ENCODE measurements at regions not wholly inside any gene's neighbourhood (a gene's known extent, or its start where the extent isn't known, plus 50 kb on each side); places are given as distances from the start of the nearest gene placed in this dataset.

DNA sequence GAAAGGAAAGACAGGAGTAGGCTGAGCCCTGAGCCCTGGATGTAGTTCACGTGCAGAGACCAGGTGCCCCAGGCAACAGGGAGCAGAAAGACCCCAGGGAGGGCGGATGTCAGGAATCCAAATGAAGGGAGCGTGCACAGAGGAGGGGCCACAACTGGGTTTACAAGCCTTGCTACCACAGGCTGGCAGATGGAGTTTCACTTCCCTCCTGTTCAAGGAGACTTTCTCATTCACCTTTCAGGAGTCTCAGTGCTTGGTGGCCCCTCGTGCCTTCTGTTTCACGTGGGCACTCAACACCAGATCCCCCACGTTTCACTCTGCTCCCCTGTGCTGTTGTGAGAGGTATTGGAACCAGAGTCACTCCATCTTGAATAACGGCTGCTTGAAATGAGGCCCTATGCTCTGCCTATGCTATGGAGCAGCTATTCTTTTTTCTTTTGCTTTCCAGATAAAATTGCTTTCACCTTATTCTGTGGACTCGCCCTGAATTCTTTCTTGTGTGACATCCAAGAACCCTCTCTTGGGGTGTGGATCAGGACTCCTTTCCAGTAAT is 601.4 kb upstream of the IGFBP3 start:
- TF ChIP-seq, protein P1, sequence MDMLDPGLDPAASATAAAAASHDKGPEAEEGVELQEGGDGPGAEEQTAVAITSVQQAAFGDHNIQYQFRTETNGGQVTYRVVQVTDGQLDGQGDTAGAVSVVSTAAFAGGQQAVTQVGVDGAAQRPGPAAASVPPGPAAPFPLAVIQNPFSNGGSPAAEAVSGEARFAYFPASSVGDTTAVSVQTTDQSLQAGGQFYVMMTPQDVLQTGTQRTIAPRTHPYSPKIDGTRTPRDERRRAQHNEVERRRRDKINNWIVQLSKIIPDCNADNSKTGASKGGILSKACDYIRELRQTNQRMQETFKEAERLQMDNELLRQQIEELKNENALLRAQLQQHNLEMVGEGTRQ (IDR thresholded peaks at IDR 0.05; ENCODE audit: low read depth, low read length): no peak
- TF ChIP-seq CTCF (conservative IDR thresholded peaks at IDR 0.05; ENCODE audit: low read depth, low read length): no peak
- no peak for TF ChIP-seq POLR2A (IDR thresholded peaks at IDR 0.05; ENCODE audit: low read depth, low read length)
- TF ChIP-seq RAD21 (IDR thresholded peaks at IDR 0.05; ENCODE audit: low read length): no peak
- TF ChIP-seq MAFK (IDR thresholded peaks at IDR 0.05; ENCODE audit: low read depth, low read length): no peak
- TF ChIP-seq FOS (IDR thresholded peaks at IDR 0.05; ENCODE audit: low read depth, low read length): no peak
- no peak for TF ChIP-seq CEBPB (IDR thresholded peaks at IDR 0.05; ENCODE audit: low read depth, low read length)
- TF ChIP-seq RFX5 (IDR thresholded peaks at IDR 0.05; ENCODE audit: low read depth, low read length): no peak
- TF ChIP-seq CHD1 (IDR thresholded peaks at IDR 0.05; ENCODE audit: low read depth, low read length): no peak
- no peak for TF ChIP-seq BHLHE40 (IDR thresholded peaks at IDR 0.05; ENCODE audit: low read depth, low read length)
- no peak for TF ChIP-seq NFE2L2 (IDR thresholded peaks at IDR 0.05; ENCODE audit: low read depth, low read length)
- TF ChIP-seq SMC3 (IDR thresholded peaks at IDR 0.05; ENCODE audit: low read depth, low read length): no peak

Data from IMR-90 (cell line).